Inflammatory macrophage treated with lipopolysaccharide for 1 hour (primary cell): ENCODE measurements at regions not wholly inside any gene's neighbourhood (a gene's known extent, or its start where the extent isn't known, plus 50 kb on each side); places are given as distances from the start of the nearest gene placed in this dataset.
"Not testable (repeated sequence)": the region's sequence is repeated elsewhere in the genome, so short reads cannot be mapped to it uniquely, and the experiment has no call there.

Source experiments
- DNase-seq, 2 donors: peaks; one replicate each; pipeline ENCODE4 v3.0.0-alpha.2; 2020 to 2022

DNA sequence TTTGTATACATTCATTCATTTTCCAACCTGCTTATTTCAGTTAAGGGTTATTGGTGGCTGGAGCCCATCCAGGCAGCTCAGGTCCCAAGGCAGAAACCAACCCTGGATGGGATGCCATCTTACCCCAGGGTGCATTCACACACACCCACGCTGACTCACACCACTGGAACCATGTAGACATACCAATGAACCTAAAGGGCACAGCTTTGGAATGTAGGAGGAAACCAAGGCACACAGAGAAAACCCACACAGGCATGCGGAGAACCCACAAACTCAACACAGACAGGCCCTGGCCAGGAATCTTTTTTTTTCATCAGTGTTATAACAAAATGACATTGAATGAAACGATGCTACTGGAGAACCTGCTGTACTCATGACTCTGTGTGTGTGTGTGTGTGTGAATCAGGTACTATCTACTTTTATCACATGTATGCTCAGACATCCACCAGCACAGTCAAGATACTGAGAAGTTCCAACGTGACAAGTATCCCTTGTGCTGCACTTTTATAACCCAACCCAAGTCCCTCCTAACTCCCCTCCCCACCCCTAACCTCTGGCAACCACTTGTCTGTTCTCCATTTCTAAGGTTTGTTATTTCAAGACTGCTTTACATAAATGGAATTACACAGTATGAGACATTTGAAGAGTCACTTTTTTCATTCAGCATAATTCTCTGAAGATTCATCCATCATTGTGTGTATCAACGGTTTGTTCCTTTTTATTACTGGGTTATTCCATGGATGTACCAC, 286.8 kb upstream of the PLD5 start:
- no peak for DNase-seq

DNA sequence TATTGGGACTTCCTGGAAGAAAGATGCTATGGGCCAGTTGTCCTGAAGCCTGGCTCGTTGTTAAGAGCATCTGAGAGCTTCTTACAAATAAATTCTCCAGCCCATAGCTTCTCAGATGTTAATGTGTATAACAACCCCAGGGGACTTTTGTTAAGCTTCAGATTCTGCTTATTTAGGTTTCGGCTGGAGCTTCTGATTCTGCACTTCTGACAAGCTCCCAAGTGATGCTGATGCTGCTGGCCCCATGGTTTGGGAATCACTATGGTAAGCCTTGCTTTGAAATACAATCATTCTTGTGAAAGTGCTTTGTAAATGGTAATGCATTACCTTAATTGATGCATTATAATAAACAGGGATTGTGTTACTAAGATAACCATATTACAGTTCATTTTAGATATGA, 281.8 kb upstream of the PLD5 start:
- no peak for DNase-seq

DNA sequence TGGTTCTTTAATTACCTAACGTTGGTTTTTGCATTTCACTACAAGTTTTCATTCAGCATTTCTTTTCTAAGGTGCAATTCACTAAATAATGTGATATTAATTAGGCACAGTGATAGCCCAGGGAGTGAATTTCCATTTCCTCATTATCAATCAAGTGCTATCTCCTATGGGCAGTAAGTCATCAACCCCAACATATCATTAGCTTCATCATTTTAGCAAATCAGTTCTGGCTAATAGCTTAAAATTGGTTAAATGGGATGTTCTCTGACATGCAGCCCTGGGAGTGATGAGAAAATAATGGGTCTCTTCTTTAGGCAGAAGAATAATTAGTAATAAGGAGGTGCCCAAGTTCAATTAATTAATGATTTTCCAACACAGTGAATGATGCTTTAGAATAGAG, 280.9 kb upstream of the PLD5 start:
- not testable (repeated sequence) for DNase-seq

DNA sequence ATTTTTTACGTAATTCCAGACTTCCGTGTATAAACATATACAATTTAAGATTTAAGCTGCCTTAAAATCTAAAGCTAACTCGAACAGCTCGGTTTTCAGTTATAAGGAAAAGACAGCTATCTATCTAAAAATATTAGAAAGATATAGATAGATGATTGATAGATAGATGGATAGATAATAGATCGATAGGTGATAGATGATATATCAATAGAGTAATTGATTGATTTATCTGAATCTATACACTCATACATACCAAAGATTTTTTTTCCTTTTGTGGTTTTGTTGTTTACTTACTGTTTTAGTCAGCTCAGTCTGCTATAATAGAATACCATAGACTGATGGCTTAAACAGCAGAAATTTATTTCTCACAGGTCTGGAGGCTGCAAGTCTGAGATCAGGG, 278.5 kb upstream of the PLD5 start:
- no peak for DNase-seq

DNA sequence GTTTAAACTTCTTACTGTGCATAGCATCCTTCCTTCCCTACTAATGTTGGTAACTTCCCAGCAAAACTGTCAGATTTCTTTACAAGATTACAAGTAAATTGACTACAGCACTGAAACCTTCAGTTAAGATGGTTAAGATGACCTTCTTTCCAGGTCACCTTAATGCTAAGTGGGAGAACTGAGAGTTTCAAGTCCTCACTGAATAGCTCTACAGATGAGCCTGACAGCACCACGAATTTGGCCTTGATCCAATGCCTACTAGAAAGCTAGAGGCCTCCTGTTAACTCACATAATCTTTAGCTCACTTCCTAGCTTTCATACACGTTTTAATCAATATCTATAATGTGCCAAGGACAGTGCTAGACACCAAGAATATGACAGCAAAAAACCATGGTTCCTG, 276.0 kb upstream of the PLD5 start:
- no peak for DNase-seq

DNA sequence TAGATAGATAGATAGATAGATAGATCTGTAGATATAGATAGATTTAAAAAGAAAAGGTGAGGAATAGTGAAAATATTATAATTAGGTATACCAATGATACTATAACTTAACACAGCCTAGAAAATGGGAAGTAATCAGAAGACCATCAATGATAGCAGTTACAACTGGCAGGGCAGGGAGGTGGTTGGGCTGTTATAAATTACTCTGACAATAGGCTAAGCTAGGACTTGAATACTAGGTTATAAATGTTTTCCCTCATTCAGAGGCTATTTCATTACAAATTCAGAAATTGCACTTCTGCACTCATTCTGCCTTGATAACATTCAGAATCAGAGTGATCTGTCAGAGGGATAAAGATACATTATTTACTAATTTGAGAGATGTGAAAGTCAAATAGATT, 273.4 kb upstream of the PLD5 start:
- no peak for DNase-seq

DNA sequence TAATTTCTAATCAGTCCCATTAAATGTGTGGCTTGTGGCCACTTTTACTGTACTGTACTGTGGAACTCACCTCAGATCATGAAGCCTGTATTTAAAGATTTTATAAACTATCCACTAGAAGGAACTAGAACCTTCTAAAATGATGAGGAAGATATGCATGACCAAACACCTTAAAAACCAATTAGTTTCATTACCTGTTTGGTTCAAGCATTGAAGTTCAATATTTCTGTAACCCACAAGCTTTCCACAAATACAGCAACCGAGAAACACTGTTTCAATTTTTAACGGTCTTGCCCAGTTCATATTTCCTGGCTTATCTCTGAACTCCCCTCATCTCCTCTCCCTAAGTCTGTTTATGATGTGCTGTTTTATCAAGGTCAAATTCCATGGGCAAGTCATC, 264.3 kb upstream of the PLD5 start:
- DNase-seq: no peak

DNA sequence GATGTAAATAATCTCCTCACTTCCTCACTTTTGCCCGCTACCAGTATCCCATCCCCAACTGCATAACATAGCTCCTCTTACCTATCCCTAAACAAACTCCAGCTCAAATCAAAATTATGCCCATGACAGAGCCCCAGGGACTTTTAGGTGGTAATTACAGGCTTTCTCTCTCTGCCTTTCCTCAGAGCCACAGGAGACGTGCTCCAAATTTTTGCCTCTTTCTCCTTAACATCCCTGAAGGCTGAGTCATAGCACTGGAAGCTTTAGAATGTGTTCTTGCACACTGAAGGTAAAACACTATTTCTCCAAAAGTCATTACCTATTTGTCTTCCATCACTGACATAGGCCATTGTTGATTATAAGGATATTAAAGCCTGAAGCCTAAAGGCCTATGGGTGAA, 263.5 kb upstream of the PLD5 start:
- DNase-seq: no peak

DNA sequence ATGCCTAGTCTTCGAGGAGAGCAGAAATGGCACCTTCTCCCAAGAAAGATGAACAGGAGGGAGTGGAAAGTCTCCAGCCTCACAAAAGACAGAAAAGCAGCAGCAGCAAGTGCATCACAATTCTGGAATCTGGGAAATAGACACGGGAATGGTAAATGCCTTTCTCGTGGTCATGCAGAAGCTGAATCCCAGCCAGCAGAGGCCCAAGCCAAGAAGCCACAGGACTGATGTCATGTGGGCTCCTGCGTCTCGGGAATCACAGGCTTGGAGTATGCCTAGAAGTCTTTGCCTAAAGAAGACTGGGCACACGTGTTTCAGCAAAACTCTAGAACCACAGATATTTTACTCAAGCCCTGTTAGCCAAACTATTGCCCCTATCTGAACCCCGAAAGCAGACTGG, 260.3 kb upstream of the PLD5 start:
- DNase-seq: no peak

DNA sequence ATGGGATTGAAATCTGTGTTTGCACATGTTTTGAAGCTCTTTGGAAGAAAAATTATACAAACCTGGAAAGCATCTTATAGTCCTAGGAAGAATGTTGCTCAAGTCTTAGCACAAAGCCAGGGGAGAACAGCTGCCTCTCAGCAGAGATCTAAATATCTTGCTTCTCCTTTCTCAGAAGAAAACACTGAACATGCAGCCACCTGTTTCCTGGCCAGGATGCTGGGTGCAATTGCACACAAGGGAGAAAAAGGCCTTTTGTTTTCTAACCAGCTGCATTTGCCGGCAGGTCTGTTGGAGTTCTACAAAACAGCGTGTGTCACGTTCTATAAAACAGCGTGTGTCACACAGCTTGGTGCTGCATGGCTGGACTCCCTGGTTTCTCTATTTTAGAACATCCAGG, 259.6 kb upstream of the PLD5 start:
- no peak for DNase-seq

DNA sequence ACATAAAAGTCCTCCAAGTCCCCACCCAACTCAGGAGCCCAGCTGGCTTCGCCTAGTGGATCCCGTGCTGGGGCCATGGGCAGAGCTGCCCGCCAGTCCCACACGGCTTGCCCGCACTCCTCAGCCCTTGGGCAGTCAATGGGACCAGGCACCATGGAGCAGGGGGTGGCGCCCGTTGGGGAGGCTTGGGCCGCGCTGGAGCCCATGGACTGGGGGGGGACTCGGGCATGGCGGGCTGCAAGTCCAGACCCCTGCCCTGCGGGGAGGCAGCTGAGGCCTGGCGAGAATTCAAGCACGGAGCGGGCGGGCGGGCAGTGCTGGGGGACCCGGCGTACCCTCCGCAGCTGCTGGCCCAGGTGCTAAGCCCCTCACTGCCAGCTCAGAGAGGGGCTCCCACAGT, 249.8 kb upstream of the PLD5 start:
- no peak for DNase-seq

DNA sequence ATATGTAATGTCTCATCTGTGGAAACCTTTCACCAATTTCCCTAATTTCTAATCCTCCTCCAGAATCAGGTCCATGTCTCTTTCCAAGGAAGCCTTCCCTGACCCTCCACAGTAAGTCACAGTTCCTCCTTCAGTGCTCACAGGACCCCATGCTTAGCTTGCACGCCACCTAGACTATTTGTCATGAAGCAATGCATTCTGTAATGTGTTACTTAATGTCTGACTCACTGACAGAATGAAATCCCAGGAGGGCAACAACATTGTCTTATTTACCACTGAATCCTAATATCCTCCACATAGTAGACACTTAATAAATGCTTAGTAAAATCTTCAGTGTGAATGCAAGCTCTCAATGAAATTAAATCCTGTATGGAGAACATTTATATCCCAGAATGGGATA, 245.9 kb upstream of the PLD5 start:
- no peak for DNase-seq

DNA sequence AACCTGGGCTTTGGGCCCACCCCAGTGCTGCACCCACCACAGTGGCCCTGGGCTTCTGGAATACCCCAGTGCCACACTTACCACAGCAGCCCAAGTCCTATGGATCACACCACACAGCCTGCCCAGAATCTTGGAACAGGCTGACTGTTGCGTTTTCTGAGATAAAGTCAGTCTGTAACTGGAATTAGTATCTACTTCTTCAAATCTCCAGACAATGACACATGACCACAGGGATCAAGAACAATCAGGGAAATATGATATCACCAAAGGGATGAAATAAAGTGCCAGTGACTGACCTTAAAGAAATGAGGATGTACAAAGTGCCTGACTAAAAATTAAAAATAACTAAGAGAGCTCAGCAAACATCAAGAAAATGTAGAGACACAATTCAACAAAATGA, 239.7 kb upstream of the PLD5 start:
- DNase-seq: no peak

DNA sequence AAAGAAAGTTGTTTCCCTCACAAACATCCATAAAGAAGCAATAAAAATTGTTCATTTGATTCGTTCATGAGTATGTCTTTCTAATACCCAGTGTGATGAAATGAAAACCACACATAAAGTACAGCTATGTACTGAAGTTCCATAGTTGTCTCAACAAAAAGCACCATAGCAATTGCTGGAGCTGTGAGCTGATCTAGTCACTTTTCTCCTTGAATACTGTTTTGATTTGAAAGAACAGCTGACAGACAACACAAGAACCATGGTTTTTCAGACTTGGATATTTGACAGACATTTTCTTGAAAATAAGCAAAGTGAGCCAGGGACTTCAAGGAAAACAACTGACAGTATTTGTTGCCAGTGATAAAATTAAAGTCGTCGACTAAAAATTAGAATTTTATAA, 237.1 kb upstream of the PLD5 start:
- no peak for DNase-seq

DNA sequence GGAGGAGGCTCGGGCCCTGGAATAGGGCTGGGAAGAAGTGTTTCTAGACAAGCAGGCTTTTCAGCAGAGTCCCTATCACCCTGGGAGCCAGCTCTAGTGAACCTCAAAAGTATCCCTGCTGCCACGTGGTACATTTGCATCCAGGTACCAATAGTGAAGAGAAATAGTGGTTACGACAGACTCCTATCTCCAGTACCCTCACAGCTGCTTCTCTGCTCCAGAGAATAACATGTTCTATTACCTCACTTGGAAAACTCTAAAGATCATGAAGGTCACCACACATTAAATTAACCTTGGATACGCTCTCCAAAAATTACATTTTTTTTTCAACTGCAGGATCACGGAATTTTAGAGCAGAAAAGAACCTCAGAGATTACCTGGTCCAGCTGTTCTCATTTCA, 230.4 kb upstream of the PLD5 start:
- no peak for DNase-seq

DNA sequence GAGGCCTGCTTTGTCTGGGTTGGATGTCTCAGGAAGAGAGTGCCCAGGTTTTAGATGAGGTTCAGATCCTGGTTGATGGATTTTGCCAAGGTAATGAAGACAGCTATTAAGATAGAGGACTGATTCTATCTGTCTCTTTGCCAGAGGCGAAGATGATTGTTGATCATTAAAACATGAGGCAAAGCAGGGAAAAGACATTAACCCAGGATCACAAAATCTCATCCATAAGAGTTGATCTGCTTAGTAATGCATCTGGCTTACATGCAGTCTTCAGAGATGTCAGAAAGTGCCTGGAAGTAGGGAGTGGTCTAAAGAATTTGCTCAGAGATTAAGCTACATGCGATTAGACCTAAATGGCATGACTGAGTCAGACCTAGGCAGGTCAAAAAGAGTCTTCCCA, 229.6 kb upstream of the PLD5 start:
- no peak for DNase-seq

DNA sequence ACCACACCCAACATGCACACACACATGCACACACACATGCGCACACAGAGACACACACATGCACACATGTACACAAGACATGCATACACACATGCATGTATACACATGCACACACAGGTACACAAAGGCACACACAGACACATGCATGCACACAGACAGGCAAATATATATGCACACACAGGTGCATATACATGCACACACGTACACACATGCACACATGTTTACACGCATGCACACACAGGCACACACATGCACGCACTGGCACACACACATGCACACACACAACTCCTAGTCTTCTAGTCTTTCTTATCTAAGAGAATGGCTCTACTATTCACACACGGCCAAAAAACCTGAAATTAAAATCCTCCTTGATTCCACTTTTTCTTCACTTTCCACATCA, 222.7 kb upstream of the PLD5 start:
- DNase-seq: no peak

DNA sequence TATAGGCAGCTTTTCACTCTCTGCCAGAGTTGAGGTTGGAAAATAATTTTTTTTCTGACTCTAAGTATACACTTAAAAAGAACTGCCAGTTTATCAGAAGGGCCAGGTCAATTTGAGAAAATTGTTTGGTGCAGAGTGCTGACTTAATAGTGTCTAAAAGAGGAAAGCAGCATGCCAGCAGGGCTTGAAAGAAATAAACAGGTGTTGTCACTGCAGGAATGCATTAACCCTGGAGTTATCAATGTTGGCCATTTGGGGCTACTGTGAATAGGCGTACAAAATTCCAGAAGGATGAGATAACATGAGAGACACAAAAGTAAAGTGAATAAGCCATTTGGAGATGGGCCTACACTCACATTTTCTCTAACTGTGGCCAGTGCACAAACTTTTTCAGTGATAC, 220.6 kb upstream of the PLD5 start:
- no peak for DNase-seq

DNA sequence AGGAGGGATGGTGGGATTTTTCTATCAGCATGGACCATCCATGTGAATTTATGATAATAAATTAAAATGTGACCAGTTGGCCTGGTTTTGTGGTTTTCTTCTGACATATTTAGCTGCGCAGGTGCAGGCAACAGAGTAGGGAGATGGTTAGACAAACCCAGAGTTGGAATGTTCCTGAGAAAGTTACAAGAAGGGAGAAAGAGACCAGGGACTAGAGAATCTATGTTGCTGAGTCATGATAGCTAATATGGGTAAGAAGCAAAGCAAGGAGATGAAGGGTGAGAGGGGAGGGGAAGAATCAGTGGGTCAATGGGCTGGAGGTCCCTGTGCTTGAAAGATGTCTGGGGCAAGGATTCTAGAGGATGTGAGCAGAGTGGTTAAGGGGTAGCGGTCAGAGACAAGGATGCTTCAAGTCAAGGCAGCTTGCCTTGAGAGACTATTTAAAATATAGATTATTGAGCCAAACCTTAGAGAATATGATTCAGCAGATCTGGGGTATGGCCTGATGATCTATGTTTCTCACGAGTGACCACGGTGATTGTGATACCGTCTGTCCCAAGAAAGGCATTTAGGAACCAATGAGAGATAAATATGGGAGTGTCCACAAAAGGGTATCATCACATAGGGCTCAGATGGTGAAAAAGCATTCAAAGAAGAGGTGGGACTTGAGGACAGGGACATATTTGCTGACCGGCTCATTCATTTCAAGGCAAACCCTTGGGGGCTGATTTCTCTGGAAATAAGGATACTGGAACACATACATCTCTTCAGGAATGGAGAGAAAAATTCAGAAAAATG, 219.7 kb upstream of the PLD5 start:
- no peak for DNase-seq

DNA sequence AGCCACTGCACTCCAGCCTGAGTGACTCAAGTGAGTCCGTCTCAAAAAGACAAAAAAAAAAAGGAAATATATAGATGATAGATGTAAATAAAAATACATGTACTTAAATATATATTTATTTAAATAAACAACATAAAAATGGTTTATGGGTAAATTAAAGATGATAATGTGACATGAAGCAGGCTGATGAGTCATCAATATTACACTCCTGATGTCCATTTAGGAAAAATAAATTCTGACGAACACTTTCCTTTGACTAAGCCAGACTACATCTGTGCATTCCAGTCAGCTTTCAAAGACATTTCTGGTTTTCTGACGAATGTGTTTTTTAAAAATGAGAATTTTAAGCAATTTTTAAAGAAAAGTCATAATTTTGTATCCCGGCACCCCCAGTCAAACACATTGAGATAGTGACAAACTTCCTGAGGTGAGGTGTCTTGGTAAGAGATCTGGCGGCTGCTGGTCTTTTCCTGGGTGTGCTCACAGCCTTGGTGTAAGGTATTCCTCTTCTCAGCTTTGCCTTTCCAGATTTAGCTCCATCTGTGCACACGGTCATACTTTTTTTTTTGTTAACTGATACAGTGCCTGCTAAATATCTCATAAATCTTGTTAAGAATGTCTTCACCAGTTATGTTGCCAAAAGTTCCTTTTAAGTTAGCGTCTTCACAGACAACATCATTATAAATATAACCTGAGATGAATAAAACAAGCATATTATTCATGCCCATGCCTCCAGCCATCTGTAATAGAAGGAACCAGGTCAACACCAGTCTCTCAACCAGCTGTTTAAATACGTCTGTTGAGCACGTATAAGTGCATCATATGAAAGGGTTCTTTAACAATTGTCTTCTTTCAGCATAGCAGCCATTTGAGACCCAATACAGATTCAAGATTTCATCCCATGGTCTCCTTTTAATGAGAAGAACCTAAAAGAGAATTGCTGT, 214.5 kb upstream of the PLD5 start:
- no peak for DNase-seq

DNA sequence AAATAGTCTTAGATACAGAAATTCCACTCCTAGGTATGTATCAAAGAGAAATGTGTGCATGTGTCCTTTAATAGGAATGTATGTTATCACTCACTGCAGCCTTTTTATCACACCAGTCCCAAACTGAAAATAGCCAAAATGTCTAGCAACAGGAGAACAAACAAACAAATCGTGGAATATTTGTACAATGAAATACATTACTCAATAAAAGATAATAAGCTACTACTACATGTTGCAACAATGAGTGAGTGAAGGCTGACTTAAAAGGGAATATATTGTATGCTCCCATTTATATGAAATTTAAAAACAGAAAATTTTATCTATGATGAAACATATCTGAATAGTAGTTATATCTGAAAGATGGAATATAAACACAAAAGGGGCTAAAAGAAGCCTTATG, 212.1 kb upstream of the PLD5 start:
- DNase-seq: no peak

DNA sequence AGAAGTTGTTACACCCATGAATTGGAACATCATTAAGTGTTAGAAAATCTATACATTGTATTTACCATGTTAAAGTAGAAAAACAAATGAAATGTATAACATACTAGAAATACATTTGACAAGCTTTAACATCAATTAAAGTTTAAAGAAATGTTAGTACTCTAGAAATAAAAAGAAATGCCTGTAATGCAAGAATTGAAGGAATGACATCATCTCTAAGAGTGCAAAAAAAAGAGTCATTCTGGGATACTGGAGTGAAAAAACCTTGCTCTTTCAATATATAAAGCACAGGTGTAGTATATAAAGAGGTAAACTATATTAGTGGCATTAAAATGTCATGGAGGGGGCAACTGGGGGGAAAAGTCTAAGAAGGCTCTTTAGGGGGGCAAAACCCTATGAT, 210.8 kb upstream of the PLD5 start:
- no peak for DNase-seq

DNA sequence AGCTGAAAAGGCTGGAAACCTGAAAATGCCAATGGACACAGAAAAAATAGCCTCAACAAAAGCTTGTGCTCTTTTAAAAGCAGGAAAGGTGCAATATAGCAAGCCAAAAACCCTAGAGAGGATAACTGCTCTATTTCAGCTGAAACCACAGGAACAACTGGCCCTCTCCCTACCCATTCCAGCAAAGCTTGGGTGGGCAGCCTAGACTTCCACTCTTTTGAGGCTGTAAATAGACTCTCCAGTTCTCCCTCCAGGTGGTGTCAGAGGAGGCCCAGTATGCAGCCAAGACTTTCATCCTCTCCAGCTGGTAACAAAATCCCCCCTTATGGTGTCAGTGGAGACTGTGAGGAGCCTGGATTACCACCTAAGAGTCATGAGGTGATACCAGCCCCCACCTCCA, 206.9 kb upstream of the PLD5 start:
- DNase-seq: no peak

DNA sequence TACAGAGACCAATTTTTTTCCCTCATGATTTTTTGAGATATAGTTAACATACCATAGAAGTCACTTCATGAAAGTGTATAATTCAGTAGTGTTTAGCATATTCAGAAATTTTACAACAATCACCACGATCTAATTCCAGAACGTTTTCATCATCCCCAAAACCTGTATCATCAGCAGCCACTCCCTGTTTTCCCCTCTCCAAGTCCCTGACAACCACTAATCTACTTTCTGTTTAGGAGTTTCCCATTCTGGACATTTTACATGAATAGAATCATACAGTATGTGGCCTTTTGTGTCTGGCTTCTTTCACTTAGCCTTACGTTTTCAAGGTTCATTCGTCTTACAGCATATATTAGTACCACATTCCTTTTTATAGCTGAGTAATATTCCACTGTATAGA, 204.2 kb upstream of the PLD5 start:
- no peak for DNase-seq
